ENCODE measurements at regions not wholly inside any gene's neighbourhood (a gene's known extent, or its start where the extent isn't known, plus 50 kb on each side); places are given as distances from the start of the nearest gene placed in this dataset.

- no peak for TF ChIP-seq CTCF (conservative IDR thresholded peaks at IDR 0.05; ENCODE audit: low read depth, low read length)
- H3K4me3 ChIP-seq (ENCODE audit: low read length): no peak overlapping the region
- no peak for DNase-seq (ENCODE audit: low read depth)
Measured at GRCh38 chr2:22273853-22274252, 1111.1 kb upstream of the KLHL29 start.

- H3K4me3 ChIP-seq (ENCODE audit: low read length): no peak overlapping the region
- DNase-seq (ENCODE audit: low read depth): no peak
- no peak for TF ChIP-seq CTCF (conservative IDR thresholded peaks at IDR 0.05; ENCODE audit: low read depth, low read length)
Measured at GRCh38 chr2:22274661-22275060, 1110.3 kb upstream of the KLHL29 start.

- TF ChIP-seq CTCF (conservative IDR thresholded peaks at IDR 0.05; ENCODE audit: low read depth, low read length): no peak
- no peak for DNase-seq (ENCODE audit: low read depth)
- H3K4me3 ChIP-seq (ENCODE audit: low read length): no peak overlapping the region
Measured at GRCh38 chr2:22276696-22277095, 1108.3 kb upstream of the KLHL29 start.

GRCh38 chr2:22279541-22279940 lies 1105.4 kb upstream of the KLHL29 start:
- no peak overlapping the region for H3K4me3 ChIP-seq (ENCODE audit: low read length)
- DNase-seq (ENCODE audit: low read depth): no peak
- TF ChIP-seq CTCF (conservative IDR thresholded peaks at IDR 0.05; ENCODE audit: low read depth, low read length): no peak

- no peak for TF ChIP-seq CTCF (conservative IDR thresholded peaks at IDR 0.05; ENCODE audit: low read depth, low read length)
- peak; percentile 87 for DNase-seq (ENCODE audit: low read depth)
- no peak overlapping the region for H3K4me3 ChIP-seq (ENCODE audit: low read length)
Measured at GRCh38 chr2:22281033-22281432, 1103.9 kb upstream of the KLHL29 start.

GRCh38 chr2:22282220-22282619 lies 1102.8 kb upstream of the KLHL29 start:
- DNase-seq (ENCODE audit: low read depth): no peak
- H3K4me3 ChIP-seq (ENCODE audit: low read length): no peak overlapping the region
- TF ChIP-seq CTCF (conservative IDR thresholded peaks at IDR 0.05; ENCODE audit: low read depth, low read length): no peak

GRCh38 chr2:22282916-22283315 lies 1102.1 kb upstream of the KLHL29 start:
- TF ChIP-seq CTCF (conservative IDR thresholded peaks at IDR 0.05; ENCODE audit: low read depth, low read length): no peak
- no peak for DNase-seq (ENCODE audit: low read depth)
- no peak overlapping the region for H3K4me3 ChIP-seq (ENCODE audit: low read length)

All from retinal pigment epithelial cell (primary cell).